HG03103 (cell line): ENCODE measurements at regions not wholly inside any gene's neighbourhood (a gene's known extent, or its start where the extent isn't known, plus 50 kb on each side); places are given as distances from the start of the nearest gene placed in this dataset.
"Not testable (repeated sequence)": the region's sequence is repeated elsewhere in the genome, so short reads cannot be mapped to it uniquely, and the experiment has no call there.

Source experiments
- ATAC-seq: cut with Tn5 transposase; IDR thresholded peaks from one replicate; pipeline ENCODE4 v1.9.1; 2021; ENCODE audit warnings: low read depth; ENCODE audit not compliant: unreplicated experiment

DNA sequence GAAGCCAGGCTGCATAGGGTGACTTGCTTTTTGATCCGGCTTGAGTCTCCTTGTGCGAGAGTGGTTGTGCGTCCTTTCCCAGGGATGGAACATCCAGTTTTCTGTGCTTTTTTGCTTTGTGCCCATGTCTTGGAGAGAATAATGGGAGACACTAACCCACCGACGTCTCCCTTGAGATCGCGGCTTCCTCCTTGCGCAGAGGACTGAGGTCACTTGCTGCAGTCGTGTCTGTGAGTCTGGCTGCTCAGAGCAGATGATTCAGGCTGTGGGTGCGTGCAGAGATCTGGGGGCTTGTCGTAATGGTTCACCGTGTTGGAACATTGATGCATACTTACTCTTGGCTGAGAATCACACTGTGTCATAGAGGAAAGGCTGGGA, 164.5 kb upstream of the CACNA1E start:
- ATAC-seq: no peak

DNA sequence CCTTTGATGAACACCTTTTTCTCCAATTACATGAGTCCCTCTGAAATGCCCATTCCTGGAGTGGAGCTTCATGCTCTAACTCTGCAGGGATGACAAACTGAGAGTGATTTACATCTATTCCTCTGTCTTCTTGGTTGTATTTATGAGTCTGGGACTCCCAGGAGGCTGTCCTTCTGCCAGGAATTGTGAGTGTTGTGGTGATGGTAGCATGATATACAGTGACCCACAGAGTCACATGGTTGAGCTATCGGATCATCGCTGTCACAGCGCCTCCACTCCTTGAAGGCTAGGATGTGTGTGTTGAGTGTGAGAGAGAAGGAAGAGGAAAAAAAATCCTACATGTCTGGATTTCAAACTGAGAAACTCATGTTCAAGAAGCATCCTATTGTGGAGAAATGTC, 163.4 kb upstream of the CACNA1E start:
- ATAC-seq: no peak

DNA sequence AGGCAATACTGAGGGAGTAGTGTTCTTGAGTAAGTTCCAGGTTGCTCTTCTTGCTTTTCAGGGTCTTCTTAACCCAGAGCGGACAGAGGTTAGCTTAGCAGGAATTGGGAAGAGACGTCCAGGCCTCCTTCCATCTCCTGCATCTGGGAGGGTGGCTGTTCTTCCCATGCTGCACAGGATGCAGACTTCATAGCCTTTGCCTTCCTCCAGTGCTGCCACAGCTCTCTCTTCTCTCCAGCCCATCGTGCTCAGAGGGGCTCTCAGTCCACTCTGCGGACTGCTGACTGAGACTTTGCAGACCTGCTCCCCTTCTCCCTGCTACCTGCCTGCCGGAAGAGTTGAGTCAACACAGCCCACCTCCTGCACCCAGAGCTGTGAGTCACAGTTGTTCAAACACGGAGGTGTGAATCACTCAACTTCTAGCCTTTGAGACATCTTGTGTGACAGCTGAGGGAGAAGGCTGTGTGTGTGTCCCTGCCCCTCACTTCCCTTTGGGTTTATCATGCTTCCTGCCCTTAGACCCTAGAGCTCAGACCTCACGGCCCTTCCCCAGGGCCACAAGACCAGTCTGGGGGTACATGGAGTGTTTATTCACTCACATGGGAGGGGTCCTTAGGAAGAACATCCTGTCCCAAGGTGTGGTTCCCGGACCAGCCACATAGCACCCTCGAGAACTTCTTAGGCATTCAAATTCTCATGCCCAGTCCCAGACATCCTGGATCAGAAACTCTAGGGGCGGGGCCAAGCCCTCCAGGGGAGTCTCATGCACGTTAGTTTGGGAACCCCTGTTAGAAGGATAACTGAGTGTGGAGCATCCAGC, 158.3 kb upstream of the CACNA1E start:
- ATAC-seq: no peak

DNA sequence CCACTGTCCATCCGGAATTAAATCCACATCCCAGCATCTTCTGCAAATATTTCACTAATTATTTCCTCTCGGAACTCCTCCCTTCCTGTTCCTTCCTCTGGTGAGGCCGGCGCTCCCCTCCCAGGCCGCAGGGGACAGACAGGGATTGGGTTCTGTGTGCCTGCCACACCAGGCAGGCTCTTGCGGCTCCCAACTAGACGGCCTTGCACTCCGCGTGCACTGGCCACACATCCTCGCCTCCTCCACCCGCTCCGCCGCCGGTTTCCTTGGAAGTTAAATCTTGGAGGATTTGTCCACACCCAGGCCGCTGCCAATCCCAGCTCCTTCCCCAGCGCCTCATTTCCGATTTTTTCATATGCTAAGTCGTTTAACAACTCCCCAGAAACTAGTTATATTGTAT, 157.6 kb upstream of the CACNA1E start:
- not testable (repeated sequence) for ATAC-seq

DNA sequence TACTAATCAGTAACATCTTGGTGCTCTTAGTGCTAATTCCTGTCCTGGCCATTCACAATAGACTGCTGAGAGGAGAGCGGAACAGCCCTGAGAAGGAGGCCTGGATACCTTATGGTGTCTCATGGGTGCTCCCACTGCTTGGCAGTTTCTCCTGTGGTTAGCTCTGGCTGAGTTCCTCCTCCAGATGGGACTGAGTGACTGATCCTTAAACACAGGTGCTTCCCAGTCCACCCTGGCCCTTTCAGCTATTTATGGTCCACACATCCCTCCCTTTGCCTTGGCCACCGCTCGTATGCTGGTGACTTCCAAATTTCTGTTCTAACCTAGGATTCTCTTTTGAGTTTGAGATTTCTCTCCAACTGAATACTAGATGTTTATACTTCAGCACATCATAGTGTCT, 157.0 kb upstream of the CACNA1E start:
- ATAC-seq: no peak

DNA sequence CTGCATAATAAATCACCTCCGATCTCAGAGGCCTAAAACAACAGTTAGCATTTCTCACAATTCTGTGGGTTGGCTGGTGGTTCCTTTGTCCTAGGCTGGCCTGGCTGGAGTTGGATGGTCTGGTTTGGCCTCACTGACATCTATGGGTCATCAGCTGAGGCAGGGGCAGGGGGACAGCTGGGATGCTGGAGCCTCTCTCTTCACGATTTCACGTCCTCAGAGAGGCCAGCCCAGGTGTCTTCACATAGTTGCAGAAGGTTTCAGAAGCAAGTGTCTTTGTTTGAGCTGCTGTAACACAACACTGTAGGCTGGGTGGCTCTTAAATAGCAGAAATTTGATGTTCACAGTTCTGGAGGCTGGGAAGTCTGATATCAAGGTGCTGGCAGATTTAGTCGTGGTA, 155.5 kb upstream of the CACNA1E start:
- no peak for ATAC-seq

DNA sequence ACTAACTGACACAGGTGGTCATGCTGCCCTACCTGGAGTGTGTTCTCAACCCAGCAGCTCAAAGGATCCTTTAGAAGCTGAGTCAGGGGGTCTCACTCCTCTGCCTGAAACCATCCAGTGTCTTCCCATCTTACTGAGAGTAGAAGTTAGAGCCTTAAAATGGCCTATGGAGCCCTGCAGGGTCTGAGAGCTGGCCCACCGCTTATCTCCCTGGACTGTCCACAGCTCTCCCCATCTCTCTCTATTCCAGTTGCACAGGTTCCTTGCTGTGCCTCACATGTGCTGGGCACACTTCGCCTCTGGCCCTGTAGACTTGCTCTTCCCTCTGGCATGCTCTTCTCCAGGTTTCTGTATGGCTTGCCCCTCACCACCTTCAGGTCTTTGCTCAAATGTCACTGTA, 148.6 kb upstream of the CACNA1E start:
- ATAC-seq: no peak

DNA sequence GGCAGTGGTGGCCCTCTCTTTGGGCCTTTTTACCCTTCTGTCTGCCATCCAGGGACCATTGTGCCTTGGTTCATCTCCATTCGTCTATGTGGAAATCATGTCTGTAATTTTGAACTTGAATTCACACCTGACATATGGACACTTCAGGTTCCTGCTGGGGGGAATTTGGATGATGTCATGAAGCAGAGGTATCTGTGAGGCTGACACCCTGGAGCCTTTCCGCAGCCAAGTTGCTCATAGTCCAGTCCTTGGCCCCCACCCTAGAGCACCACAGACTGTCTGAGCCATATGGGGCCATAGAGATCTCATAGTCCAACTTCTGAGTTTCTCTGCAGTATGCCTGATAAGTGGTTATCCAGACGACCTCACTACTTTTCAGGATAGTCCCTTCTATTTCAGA, 147.7 kb upstream of the CACNA1E start:
- no peak for ATAC-seq

DNA sequence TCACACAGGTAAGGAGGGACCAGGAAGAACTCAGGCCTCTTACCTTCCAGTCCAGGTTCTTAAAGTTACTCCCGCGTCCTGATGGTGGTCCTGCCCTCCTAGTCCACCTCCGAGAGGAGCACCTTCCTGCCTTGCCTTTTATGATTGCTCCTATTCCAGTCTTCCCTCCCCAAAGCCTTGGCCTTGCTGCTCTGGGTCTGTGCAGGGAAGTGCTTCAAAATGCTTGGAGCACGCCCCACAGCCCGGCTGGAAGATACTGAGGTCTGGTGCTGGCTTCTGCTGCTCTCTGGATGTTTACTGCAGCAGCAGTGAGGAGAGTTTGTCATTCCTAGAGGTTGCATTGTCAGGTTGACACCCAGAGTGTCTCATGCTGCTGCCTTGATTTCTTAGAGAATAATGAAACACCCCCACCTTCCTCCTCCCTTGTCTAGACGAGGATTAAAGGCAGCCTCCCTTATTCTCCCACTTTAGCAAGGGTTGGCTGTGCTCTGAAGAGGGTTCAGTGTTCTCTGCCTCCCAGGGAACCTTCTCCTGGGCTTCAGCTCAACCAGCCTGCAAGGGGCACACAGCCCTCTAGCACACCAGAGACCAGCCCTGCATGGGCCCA, 142.2 kb upstream of the CACNA1E start:
- ATAC-seq: no peak

DNA sequence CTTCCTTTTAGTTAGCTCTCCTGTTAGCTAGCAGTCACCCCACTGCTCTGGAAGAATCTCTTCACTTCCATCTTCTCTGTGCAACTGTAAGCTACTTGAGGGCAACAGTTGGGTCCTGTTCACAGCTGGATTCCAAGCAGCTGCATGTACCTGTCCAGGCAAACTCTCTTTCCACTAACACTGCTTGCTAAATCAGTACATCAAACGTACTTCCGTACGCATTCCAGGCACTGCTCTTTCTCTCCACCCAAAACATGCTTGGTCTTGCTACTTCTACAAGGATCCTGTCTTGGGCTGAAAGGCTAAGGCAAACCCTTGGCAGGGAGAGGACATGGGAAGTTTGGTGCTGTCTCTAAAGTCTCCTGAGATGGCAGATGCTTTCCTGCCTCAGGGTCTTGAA, 139.2 kb upstream of the CACNA1E start:
- ATAC-seq: no peak

DNA sequence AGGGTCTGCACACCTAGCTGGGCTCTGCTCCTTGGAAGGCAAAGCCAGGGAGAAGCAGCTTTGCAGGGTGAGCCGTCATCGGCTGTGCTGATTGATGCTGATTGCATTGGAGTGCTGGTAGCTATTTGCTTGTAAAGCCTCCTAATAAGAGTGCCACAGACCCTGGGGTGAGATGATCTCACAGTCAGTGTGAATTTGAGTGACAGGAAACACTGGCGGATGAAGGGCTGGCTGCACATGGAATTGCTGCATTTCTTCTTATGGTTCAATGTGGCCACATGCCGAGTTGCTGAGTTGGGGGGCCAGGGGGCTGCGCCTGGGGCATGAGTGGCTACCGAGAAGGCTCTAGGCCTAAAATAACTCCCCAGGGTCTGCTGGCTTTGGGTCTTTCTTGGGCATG, 138.2 kb upstream of the CACNA1E start:
- no peak for ATAC-seq

DNA sequence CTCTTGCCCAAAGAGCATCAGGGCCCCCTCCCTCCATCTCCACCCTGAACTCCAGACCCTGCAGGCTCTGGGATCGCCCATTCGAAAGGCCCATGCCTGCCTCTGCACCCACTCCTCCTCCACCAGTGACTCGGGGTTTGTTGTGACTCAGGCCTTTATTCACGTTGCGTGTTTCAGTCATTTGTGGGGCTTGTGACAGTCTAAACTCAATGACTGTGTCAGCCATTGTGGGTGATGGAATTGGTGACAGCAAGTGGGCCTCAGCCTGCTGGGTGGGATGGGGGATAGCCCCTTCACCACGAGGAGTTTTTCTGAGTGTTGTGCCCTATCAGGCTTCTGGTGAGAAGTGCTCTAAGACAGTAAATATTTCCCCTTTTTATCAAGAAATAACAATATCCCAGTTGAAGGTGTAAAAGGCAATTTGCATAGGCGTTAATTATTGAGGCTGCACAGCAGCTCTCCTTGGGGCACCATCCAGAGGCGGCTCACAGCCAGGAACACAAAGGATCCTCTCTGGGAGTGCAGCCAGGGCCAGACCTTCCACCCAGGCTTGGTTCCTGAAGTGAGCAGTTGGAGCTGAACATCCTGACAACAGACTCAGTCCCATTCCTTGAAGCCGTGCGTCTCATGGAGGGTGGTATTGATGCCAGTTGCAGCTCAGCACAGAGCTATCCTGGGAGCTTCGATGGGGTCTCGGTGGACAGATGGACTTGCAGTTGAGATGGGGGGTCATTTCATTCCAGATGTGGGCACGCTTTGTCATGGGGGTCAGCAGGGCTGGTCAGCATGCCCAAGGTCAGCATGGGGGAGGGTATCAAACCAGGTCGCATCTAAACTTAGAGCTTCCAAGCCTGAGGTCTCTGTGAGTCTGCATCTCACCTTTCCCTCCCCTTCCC, 135.6 kb upstream of the CACNA1E start:
- ATAC-seq: no peak

DNA sequence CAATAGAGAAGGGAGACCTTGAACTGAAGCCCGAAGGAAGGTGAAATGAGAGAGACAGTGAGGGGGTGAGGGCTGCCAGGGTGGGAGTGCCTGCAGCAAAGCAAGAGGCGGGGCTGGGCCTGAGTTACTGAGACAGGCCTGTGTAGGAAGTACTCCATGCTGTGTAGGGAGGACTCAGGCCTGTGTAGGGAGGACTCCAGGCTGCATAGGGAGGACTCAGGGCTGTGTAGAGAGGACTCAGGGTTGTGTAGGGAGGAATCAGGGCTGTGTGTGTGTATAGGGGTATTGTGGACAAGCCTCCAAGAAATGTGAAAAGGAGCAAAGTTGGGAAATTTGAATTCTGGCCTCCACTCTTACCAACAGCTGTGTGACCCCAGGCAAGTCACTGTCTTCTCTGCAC, 133.8 kb upstream of the CACNA1E start:
- ATAC-seq: no peak

DNA sequence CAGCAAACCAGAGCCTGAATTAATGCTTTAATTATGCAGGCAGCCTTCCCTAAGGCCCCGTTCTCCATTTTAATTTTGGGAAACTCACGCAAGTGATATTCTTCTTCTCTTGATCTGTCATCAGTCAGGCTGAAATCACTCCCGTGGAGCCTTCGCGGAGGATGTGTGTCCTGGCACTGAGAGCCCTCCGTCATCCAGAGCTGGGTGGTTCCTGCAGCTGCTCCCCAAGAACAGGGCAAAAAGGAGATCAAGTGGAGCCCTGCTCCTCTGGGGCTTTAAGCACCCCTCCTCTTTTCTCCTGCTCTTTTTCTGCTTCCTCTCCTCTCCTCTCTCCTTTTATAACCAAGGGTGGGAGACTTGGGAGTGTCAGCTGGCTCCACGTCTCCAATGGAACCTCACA, 133.2 kb upstream of the CACNA1E start:
- no peak for ATAC-seq

DNA sequence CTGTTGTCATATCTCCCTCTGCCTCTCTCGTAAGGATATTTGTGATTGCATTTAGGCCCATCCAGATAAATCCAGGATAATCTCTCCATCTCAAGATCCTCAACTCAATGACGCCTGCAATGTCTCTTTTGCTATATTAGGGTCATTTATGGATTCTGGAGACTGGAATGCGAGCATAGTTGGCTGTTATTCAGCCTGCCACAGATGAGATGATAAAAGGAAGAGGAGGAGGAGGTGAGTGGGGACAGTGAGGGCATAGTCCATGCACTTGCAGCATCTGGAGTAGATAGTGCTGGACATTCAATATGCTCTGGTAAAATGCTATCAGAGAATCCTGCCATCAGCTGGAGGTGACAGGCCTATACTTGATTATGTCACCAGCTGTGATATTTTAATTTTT, 131.6 kb upstream of the CACNA1E start:
- ATAC-seq: no peak

DNA sequence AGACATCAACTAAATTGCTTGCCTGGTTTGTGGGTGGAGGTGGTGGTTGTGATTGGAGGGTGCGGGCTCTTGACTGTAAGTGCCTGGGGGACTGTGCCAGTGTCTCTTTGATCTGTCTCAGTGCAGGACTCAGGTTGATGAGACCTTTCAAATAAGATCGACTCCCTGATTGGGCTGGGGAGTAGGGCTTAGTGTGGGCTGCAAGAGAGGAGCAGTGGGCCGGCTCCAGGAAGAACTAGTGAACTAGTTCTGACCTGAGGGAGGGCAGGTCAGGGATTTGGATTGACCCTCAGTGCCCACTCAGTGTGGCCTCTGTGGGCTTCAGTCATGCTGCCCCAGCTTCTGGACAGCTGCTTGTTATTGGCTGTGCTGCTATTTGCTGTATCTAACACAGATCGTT, 130.6 kb upstream of the CACNA1E start:
- ATAC-seq: no peak

DNA sequence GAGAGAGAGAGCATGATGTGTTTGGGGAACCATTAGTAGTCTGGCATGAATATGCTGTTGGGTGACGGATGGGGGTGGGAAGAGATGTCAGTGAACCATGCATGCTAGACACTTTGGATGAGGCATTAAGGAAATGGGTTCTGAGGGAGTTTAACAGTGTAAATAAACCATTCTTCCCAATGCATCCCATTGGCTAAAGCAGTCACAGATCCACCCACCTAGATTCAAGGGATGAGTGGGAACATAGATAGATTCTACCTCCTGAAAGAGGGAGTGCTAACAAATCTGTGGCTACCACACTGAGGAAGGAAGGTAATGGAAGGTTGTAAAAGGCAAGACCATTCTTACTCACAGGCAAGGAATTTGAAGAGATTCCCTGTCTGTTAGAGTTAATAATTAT, 129.8 kb upstream of the CACNA1E start:
- ATAC-seq: no peak

DNA sequence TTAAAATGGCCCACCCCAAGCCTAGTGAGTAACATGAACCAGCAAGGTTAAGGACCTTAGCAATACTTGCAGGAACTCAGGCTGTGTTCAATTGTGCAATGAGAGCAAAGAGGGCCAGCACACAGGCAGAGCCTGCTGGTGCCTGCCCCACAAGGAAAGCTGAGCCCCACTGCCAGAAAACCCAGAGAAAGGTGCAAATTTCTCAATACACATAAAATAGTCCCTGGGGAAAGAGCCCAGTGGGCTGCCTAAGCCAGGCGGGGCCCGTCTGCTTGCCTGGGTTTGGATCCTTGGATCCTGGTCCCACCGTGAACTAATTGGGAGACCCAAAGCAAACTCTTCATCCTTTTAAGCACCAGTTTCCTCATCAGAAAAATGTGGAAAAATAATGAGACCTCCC, 128.5 kb upstream of the CACNA1E start:
- no peak for ATAC-seq

DNA sequence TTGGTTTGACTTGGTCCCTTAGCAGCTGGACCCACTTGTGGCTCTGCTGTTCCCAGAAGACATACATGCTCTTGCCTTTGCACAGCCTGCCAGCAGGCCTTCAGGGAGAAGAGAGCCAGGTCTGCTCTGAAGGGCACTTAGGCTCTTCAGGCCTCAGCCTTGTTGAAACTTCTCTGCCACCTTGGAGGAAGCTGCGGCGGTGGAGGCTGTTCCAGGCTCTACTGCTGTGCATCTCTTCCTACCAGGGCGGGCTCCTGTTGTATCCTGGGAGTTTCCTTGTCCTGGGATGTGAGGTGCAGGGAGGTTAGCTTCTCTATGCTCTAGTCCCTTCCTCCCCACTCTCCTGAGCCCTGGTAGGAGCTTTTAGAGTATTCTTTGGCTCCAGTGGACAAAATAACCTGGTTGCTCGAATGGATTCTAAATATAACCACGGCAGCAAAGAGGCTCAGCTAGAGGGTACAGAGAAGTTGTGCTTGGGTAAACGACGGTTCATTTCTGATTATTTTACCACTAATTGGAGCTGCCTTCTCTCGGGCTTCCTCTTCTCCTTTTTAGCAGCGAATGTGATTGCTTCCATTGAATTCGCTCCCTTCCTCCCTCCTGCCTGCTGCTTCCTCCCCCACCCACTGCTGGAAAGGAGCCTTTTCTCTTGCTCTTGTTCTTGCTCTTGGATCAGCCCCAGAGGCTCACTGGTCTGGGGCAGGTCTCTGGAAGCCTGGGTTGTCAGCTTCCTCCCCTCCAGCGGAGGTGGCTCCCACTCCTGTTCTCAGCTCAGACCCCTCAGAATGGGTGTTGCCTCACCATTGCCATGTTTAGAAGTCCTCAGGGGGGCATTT, 126.6 kb upstream of the CACNA1E start:
- ATAC-seq: no peak

DNA sequence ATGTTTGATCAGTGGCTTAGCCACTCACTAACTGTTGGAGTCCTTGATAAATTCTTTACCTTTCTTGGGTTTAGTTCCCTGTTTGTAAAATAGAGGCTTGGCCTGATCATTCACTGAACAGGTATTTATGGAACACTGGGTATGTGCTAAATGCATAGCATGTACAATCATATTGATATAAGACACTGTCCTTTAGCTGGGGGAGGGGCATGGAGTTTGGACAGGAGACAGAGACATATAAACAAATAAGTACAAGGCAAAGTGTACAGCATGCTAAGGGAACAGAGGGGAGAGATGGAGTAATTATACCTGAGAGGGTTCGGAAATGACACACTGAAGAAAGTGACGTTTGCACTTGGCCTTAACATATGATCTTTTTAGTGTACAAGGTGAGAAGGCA, 124.3 kb upstream of the CACNA1E start:
- no peak for ATAC-seq

DNA sequence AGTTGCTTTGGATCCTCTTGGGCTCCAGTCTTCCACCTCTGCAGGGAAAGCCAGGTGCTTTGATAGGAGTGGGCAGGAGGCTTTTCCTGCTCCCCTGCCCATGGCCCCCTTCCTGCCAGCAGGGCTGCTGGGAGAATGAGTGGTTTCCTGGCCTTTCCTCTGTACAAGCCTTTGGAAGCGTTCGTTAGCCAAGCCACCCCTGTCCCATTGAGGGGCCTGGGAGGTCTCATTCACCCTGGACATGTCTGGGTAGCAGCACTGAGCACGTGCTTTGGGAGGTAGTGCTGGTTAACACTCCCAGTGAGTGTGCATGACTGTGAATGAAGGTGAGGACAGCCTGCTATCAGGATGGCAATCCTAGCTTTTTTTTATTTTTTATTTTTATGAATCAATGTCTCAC, 118.5 kb upstream of the CACNA1E start:
- ATAC-seq: no peak
